GM21447 (cell line): ENCODE measurements at regions not wholly inside any gene's neighbourhood (a gene's known extent, or its start where the extent isn't known, plus 50 kb on each side); places are given as distances from the start of the nearest gene placed in this dataset.
"Not testable (repeated sequence)": the region's sequence is repeated elsewhere in the genome, so short reads cannot be mapped to it uniquely, and the experiment has no call there.

Experiments
- ATAC-seq: cut with Tn5 transposase; IDR thresholded peaks from one replicate; pipeline ENCODE4 v1.9.1; 2021; ENCODE audit not compliant: unreplicated experiment

GRCh38 chr5:86129009-86129408 is 488.7 kb upstream of the COX7C start:
- no peak for ATAC-seq

GRCh38 chr5:86137297-86137696 is 480.4 kb upstream of the COX7C start:
- no peak for ATAC-seq

GRCh38 chr5:86143837-86144236 is 473.9 kb upstream of the COX7C start:
- no peak for ATAC-seq

- ATAC-seq: no peak
Observed at GRCh38 chr5:86152988-86153560, 464.7 kb upstream of the COX7C start.

- no peak for ATAC-seq
Observed at GRCh38 chr5:86155796-86156195, 461.9 kb upstream of the COX7C start.

GRCh38 chr5:86170194-86170593 is 447.5 kb upstream of the COX7C start:
- ATAC-seq: no peak

GRCh38 chr5:86175224-86175623 is 442.5 kb upstream of the COX7C start:
- peak; percentile 67 for ATAC-seq

GRCh38 chr5:86199287-86199686 is 418.5 kb upstream of the COX7C start:
- no peak for ATAC-seq

GRCh38 chr5:86228147-86228546 is 389.6 kb upstream of the COX7C start:
- ATAC-seq: no peak

GRCh38 chr5:86232246-86232645 is 385.5 kb upstream of the COX7C start:
- ATAC-seq: no peak

- ATAC-seq: no peak
Observed at GRCh38 chr5:86244153-86244552, 373.6 kb upstream of the COX7C start.

- ATAC-seq: no peak
Observed at GRCh38 chr5:86257871-86258270, 359.9 kb upstream of the COX7C start.

GRCh38 chr5:86284400-86285190 is 333.1 kb upstream of the COX7C start:
- ATAC-seq: not testable (repeated sequence)

- not testable (repeated sequence) for ATAC-seq
Observed at GRCh38 chr5:86287437-86287836, 330.3 kb upstream of the COX7C start.

- ATAC-seq: not testable (repeated sequence)
Observed at GRCh38 chr5:86289786-86290185, 328.0 kb upstream of the COX7C start.

- ATAC-seq: not testable (repeated sequence)
Observed at GRCh38 chr5:86292811-86293210, 324.9 kb upstream of the COX7C start.

- not testable (repeated sequence) for ATAC-seq
Observed at GRCh38 chr5:86302643-86303042, 315.1 kb upstream of the COX7C start.

- ATAC-seq: not testable (repeated sequence)
Observed at GRCh38 chr5:86305050-86305449, 312.7 kb upstream of the COX7C start.

- ATAC-seq: no peak
Observed at GRCh38 chr5:86314951-86315350, 302.8 kb upstream of the COX7C start.

- no peak for ATAC-seq
Observed at GRCh38 chr5:86320266-86320665, 297.5 kb upstream of the COX7C start.

- ATAC-seq: no peak
Observed at GRCh38 chr5:86329318-86329717, 288.4 kb upstream of the COX7C start.

GRCh38 chr5:86330736-86331135 is 287.0 kb upstream of the COX7C start:
- no peak for ATAC-seq

GRCh38 chr5:86332851-86333250 is 284.9 kb upstream of the COX7C start:
- ATAC-seq: no peak
